Left ventricle myocardium inferior (tissue), 1 donor: ENCODE measurements at regions not wholly inside any gene's neighbourhood (a gene's known extent, or its start where the extent isn't known, plus 50 kb on each side); places are given as distances from the start of the nearest gene placed in this dataset.

Source experiments
- DNase-seq: peaks from one replicate; pipeline ENCODE4 v3.0.0-alpha.2; 2020
- H3K27ac ChIP-seq: fragments of 200-600 bp; replicated peaks from 2 replicates; pipeline ENCODE4 v1.8.0; 2021
- H3K27me3 ChIP-seq: fragments of 200-600 bp; 2 replicates; pipeline ENCODE4 v1.8.0; 2021; ENCODE audit warnings: low read depth
- H3K36me3 ChIP-seq: fragments of 200-600 bp; 2 replicates; pipeline ENCODE4 v1.8.0; 2021
- H3K4me1 ChIP-seq: fragments of 200-600 bp; 2 replicates; pipeline ENCODE4 v1.8.0; 2021
- H3K4me3 ChIP-seq: fragments of 200-600 bp; 2 replicates; pipeline ENCODE4 v1.8.0; 2021; ENCODE audit warnings: mild to moderate bottlenecking, moderate library complexity
- H3K9me3 ChIP-seq: fragments of 200-600 bp; replicated peaks from 2 replicates; pipeline ENCODE4 v1.8.0; 2021
- intact Hi-C: fragments of 100-400 bp; cut with micrococcal nuclease; formaldehyde crosslinking; loops from one replicate; pipeline ENCODE4 v1.11.0; 2022
- TF ChIP-seq, protein P1 (sequence below): fragments of 200-600 bp; IDR thresholded peaks from 2 replicates; pipeline ENCODE4 v1.8.0; 2021; ENCODE audit warnings: antibody characterized with exemption, mild to moderate bottlenecking, borderline replicate concordance
- donor health status: DM: no; HTN: yes; CAD: no; lungs with severe emphysema.

DNA sequence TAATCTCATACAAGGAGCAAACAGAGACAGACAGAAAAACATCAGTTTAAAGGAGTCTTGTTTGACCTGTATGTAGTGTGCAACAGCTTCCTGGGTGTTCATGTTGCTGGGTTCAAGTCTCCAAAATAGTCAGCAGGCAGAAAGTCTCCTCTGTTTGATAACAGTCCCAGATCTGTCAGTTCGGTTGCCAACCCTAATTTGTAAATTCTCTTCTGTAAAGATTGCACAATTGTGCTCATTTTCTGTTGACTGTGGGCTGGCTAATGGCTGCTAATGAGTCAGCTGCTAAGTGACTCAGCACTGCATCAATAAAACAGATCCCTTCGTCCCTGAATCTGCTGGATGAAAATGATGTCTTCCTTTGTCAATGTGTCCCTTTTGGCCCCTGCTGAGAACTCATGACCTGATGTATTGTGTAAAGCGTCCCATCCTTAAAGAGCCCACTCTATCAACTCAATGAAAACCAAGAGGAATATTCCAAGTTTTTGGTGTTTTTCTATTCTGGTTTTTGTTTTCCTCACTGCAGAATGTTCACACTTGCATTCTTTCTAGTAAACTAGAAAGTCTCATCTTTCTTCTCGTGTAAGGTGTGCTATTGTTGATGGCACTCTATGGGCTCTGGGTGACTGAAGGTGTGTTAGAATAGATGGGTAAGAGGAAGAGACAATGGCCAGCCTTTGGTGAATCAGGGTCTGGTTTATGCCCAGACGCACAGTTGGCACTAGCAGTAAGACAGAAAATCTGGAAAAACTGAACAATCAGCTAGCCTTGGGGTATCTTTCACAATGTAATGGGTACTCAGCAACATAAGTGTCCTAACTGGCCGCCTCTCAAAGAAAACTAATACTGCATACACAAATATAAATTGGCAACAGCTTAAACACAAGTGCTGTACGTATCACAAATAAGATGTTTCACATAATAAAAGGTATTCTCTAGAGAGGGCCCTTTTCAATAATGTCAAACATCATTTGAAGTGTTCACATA lies 75.1 kb upstream of the SIPA1L2 start:
- intact Hi-C loops = no loop called here
- Histone ChIP-seq H3K27me3 (no peaks in the 10 kb centered on the region), H3K4me3 (no peak overlapping the region), H3K36me3 (no peaks in the 10 kb centered on the region), H3K27ac (peak overlapping the region; percentile 18), H3K4me1 (peaks cover 6% of the 10 kb centered on the region), H3K9me3 (no peaks in the 10 kb centered on the region)
- DNase-seq = no peak
- TF ChIP-seq, protein P1, sequence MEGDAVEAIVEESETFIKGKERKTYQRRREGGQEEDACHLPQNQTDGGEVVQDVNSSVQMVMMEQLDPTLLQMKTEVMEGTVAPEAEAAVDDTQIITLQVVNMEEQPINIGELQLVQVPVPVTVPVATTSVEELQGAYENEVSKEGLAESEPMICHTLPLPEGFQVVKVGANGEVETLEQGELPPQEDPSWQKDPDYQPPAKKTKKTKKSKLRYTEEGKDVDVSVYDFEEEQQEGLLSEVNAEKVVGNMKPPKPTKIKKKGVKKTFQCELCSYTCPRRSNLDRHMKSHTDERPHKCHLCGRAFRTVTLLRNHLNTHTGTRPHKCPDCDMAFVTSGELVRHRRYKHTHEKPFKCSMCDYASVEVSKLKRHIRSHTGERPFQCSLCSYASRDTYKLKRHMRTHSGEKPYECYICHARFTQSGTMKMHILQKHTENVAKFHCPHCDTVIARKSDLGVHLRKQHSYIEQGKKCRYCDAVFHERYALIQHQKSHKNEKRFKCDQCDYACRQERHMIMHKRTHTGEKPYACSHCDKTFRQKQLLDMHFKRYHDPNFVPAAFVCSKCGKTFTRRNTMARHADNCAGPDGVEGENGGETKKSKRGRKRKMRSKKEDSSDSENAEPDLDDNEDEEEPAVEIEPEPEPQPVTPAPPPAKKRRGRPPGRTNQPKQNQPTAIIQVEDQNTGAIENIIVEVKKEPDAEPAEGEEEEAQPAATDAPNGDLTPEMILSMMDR = no peak

DNA sequence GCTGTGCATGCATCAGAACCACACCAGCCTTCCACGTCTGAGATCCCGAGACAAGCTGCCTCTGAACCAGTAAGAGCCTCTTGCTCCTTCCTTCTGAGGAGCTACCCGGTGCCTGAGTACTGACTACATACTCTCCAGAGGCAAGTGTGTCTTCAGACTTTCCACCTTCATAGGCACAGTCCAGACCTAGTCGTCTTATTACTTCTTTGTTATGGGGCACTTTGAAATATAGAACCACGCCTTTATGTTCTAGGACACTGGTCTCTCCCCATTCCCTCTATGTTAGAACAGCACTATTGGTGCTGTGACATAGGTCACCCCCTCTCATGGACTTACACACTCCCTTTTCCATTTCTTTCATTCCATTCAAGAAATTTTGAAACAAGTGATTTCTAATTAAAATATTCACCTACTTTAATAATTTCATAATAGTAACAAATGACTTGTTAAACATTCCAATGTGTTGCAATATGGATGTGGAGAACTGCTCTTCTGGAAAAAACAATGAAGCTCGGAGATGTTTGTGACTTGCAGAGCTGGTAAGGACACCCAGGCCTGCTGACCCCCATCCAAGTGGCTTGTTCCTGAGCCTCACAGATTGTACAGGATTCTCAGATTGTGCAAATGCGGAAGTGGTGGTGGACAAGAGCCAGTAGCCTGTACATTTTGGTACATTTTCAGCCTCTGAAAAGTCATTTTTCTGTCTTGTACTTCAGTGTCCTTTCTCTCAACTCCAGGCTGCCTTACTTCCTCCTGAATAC lies 76.1 kb upstream of the SIPA1L2 start:
- H3K4me3 ChIP-seq = no peak overlapping the region
- intact Hi-C loops = no loop called here
- TF ChIP-seq, protein P1 = no peak
- H3K36me3 ChIP-seq = no peaks in the 10 kb centered on the region
- no peak overlapping the region for H3K27ac ChIP-seq
- H3K4me1 ChIP-seq = peaks cover 6% of the 10 kb centered on the region
- no peaks in the 10 kb centered on the region for H3K9me3 ChIP-seq
- no peak for DNase-seq
- no peaks in the 10 kb centered on the region for H3K27me3 ChIP-seq

DNA sequence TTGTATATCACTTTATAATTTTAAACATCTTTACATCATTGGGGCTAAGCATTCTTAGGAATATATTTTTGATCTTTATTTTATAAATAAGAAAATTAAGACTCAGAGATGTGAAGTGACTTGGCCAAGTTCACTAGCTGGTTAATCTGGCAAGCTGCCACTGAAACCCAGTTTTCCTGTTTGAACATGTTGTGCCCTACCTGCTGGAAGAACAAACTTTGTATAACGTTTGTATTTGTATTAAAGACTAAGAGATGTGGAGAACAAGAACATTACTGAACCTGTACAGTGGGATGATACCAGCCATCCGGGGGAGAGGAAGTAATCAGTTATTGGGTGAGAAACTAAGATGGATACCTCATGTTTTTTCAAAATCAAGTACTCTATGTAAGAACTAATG lies 77.2 kb upstream of the SIPA1L2 start:
- Histone ChIP-seq H3K4me3 (no peak overlapping the region), H3K9me3 (peaks cover 1% of the 10 kb centered on the region), H3K27me3 (no peaks in the 10 kb centered on the region), H3K4me1 (peaks cover 6% of the 10 kb centered on the region), H3K36me3 (no peaks in the 10 kb centered on the region), H3K27ac (no peak overlapping the region)
- intact Hi-C loops = no loop called here
- TF ChIP-seq, protein P1 = no peak
- no peak for DNase-seq

DNA sequence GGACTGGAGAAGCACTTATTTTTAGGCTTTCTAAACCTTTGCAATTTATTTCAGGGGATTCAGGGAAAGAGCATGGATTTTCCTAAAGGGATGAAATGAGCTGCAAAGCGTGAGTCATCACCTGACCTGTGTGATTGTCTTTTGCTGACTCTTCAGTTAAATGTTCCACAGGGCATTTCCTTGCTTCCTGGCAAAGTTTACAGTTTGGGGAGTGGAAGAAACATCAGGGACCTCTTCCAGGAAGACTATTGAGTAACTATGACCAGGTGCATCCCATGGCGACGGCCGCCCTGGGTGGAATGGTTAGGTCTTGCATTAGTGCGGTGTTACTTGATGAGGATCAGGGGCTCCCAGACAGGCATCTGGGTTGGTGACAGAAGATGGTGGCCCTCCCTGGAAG lies 79.5 kb upstream of the SIPA1L2 start:
- DNase-seq = no peak
- H3K4me3 ChIP-seq = no peak overlapping the region
- intact Hi-C loops = no loop called here

DNA sequence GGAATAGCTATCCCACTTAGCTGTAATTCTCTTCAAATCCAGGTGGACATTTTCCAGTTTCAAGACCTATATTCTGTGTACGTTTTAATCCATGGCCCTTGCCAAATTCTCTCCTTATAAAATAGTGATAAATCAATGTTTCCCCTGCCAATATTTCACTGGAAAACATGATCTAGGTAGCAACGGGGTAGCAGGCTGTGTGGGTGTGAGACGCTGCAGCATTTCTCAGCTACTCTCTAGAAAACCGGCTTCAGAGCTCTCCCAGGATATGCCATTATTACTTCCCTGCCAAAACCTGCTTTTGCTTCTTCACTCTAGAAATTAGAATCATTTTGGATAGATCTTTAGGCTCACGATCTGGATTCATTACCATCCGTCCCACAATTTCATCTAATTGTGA lies 82.1 kb upstream of the SIPA1L2 start:
- H3K9me3 ChIP-seq = peaks cover 22% of the 10 kb centered on the region
- no peak overlapping the region for H3K27ac ChIP-seq
- H3K27me3 ChIP-seq = no peaks in the 10 kb centered on the region
- no peak overlapping the region for H3K4me3 ChIP-seq
- no peaks in the 10 kb centered on the region for H3K36me3 ChIP-seq
- DNase-seq = no peak
- intact Hi-C loops = no loop called here
- no peaks in the 10 kb centered on the region for H3K4me1 ChIP-seq
- TF ChIP-seq, protein P1 = no peak

More for the DNA sequence above, 79.5 kb upstream of the SIPA1L2 start:
- peaks cover 3% of the 10 kb centered on the region for H3K4me1 ChIP-seq
- no peaks in the 10 kb centered on the region for H3K27me3 ChIP-seq
- H3K27ac ChIP-seq = no peak overlapping the region
- no peaks in the 10 kb centered on the region for H3K36me3 ChIP-seq
- TF ChIP-seq, protein P1 = no peak
- H3K9me3 ChIP-seq = peaks cover 22% of the 10 kb centered on the region
